ENCODE measurements at regions not wholly inside any gene's neighbourhood (a gene's known extent, or its start where the extent isn't known, plus 50 kb on each side); places are given as distances from the start of the nearest gene placed in this dataset.

DNA sequence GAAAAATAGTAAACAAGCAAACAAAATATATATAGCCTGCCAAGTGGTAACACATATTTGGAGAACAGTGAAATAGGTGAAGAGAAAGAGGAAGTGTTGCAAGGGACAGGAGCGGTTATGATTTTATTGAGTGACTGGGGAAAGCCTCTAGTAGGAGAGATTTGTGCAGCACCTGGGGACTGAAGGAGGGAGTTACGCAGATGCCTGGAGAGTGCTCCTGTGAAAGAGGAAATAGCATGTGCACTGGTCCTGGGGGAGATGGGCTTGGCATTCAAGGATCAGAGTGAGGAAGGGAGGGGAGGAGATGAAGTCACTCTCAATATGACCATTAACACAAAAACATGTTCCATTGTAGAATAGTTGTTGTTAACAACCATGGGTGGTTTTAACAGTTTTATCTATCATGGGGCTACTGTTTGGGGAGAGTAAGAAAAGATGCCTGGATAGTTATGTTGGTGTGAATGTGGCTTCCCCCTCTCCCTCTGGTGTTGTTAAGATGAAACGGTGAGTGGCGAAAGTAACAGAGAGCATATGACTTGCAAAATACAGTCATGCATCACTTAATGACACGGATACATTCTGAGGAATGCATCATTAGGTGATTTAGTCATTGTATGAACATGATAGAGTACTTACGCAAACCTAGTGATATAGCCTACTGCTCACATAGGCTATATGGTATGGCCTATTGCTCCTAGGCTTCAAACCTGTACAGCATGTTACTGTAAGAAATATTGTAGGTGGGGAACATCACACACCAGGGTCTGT, 251.7 kb upstream of the ARGLU1 start:
- no peaks in the 10 kb centered on the region for H4K20me1 ChIP-seq (ENCODE audit: low read length)
- H3K9ac ChIP-seq (ENCODE audit: low read length), result no peak overlapping the region
- no peaks in the 10 kb centered on the region for H3K79me2 ChIP-seq (ENCODE audit: low read length)
- H3K9me3 ChIP-seq (ENCODE audit: low read length), result no peaks in the 10 kb centered on the region
- H2AFZ ChIP-seq (ENCODE audit: low read length), result no peak overlapping the region
- no peaks in the 10 kb centered on the region for H3K4me1 ChIP-seq (ENCODE audit: insufficient read depth, low read length)
- peaks cover 13% of the 10 kb centered on the region for H3K27me3 ChIP-seq (ENCODE audit: low read length)
- CTCF ChIA-PET, result no interaction called here
- POLR2A ChIA-PET (ENCODE audit: unreplicated experiment), result no interaction called here
- no peaks in the 10 kb centered on the region for H3K9me2 ChIP-seq (replicated peaks; ENCODE audit: low read length)
- no peaks in the 10 kb centered on the region for H3F3A ChIP-seq (ENCODE audit: low read length, unreplicated experiment)
- intact Hi-C loops (cut with micrococcal nuclease), result no loop called here
- BruUV-seq (replicated peaks), result no TSS peak
- ATAC-seq, result no peak
- no peak overlapping the region for H3K27ac ChIP-seq (ENCODE audit: low read length)
- H3K36me3 ChIP-seq (ENCODE audit: low read depth, low read length), result no peaks in the 10 kb centered on the region
- no peak for DNase-seq
- H3K4me2 ChIP-seq (ENCODE audit: low read length), result no peak overlapping the region
- no peak overlapping the region for H3K4me3 ChIP-seq (ENCODE audit: low read length)
- no peak for TF ChIP-seq EZH2 (IDR thresholded peaks at IDR 0.05; ENCODE audit: low read length, unreplicated experiment)
- TF ChIP-seq, protein P1, sequence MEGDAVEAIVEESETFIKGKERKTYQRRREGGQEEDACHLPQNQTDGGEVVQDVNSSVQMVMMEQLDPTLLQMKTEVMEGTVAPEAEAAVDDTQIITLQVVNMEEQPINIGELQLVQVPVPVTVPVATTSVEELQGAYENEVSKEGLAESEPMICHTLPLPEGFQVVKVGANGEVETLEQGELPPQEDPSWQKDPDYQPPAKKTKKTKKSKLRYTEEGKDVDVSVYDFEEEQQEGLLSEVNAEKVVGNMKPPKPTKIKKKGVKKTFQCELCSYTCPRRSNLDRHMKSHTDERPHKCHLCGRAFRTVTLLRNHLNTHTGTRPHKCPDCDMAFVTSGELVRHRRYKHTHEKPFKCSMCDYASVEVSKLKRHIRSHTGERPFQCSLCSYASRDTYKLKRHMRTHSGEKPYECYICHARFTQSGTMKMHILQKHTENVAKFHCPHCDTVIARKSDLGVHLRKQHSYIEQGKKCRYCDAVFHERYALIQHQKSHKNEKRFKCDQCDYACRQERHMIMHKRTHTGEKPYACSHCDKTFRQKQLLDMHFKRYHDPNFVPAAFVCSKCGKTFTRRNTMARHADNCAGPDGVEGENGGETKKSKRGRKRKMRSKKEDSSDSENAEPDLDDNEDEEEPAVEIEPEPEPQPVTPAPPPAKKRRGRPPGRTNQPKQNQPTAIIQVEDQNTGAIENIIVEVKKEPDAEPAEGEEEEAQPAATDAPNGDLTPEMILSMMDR (conservative IDR thresholded peaks at IDR 0.05; ENCODE audit: low read depth, low read length), result no peak
- TF ChIP-seq EZH2phosphoT487 (IDR thresholded peaks at IDR 0.05; ENCODE audit: borderline replicate concordance, low read length), result no peak

DNA sequence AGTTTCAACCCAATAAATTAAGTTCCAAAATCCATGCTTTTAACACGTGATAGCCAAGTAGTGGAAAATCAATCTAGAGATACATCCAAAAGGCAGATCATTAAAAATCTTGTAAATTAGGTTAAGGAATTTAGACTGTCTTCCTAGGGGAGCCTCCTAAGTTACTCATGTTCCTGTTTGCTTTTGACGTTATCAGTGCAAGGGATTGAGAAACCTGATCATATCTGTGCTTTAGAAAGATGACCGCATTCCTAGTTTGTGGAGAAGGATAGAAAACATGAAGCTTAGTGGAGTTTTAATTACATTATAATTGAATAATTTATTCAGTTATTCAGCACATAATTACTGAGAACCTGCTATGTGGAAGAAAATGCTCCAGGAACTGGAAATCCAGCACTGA, 251.0 kb upstream of the ARGLU1 start:
- Histone ChIP-seq H3K36me3 (ENCODE audit: low read depth, low read length) (no peaks in the 10 kb centered on the region), H3K4me2 (ENCODE audit: low read length) (no peak overlapping the region), H3K79me2 (ENCODE audit: low read length) (no peaks in the 10 kb centered on the region), H2AFZ (ENCODE audit: low read length) (no peak overlapping the region), H3K27ac (ENCODE audit: low read length) (no peak overlapping the region), H3K4me3 (ENCODE audit: low read length) (no peak overlapping the region), H3K9ac (ENCODE audit: low read length) (no peak overlapping the region), H3K4me1 (ENCODE audit: insufficient read depth, low read length) (no peaks in the 10 kb centered on the region), H3F3A (ENCODE audit: low read length, unreplicated experiment) (no peaks in the 10 kb centered on the region), H3K9me2 (replicated peaks; ENCODE audit: low read length) (no peaks in the 10 kb centered on the region), H4K20me1 (ENCODE audit: low read length) (no peaks in the 10 kb centered on the region), H3K27me3 (ENCODE audit: low read length) (peaks cover 13% of the 10 kb centered on the region), H3K9me3 (ENCODE audit: low read length) (no peaks in the 10 kb centered on the region)
- ATAC-seq (no peak), DNase-seq (no peak)
- POLR2A ChIA-PET (ENCODE audit: unreplicated experiment), result no interaction called here
- TF ChIP-seq, protein P1 (conservative IDR thresholded peaks at IDR 0.05; ENCODE audit: low read depth, low read length), result no peak
- TF ChIP-seq EZH2phosphoT487 (IDR thresholded peaks at IDR 0.05; ENCODE audit: borderline replicate concordance, low read length), result no peak
- TF ChIP-seq EZH2 (IDR thresholded peaks at IDR 0.05; ENCODE audit: low read length, unreplicated experiment), result no peak
- BruUV-seq (replicated peaks), result no TSS peak
- CTCF ChIA-PET, result no interaction called here
- intact Hi-C loops (cut with micrococcal nuclease), result no loop called here

DNA sequence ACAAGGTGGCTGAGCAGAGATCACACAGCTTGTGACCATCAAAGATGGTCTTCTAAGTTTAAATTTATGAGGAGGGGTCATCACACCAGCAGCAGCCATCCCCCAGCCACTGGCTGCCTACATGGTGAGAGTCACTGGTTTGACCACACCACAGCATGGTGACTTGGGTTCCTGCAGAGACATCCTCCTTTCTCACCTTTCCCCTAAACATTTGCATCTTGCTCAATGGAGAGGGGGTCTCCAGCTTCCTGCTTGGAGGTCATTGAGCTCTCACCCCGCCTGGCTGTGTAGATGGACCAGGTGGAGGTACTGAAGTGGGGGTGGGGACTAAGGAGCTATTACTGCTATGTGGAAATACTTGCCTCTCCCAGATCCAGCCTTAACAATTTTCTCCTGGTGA, 247.6 kb upstream of the ARGLU1 start:
- CTCF ChIA-PET, result no interaction called here
- DNase-seq (no peak), ATAC-seq (no peak)
- Histone ChIP-seq H3K4me2 (ENCODE audit: low read length) (no peak overlapping the region), H3F3A (ENCODE audit: low read length, unreplicated experiment) (no peaks in the 10 kb centered on the region), H3K4me3 (ENCODE audit: low read length) (no peak overlapping the region), H3K4me1 (ENCODE audit: insufficient read depth, low read length) (no peaks in the 10 kb centered on the region), H3K9me3 (ENCODE audit: low read length) (no peaks in the 10 kb centered on the region), H3K27me3 (ENCODE audit: low read length) (peaks cover 15% of the 10 kb centered on the region; the same call in 1 of the 2 replicates), H3K79me2 (ENCODE audit: low read length) (no peaks in the 10 kb centered on the region), H3K36me3 (ENCODE audit: low read depth, low read length) (no peaks in the 10 kb centered on the region), H3K9ac (ENCODE audit: low read length) (no peak overlapping the region), H4K20me1 (ENCODE audit: low read length) (no peaks in the 10 kb centered on the region), H3K27ac (ENCODE audit: low read length) (no peak overlapping the region), H3K9me2 (replicated peaks; ENCODE audit: low read length) (no peaks in the 10 kb centered on the region), H2AFZ (ENCODE audit: low read length) (no peak overlapping the region)
- no TSS peak for BruUV-seq (replicated peaks)
- POLR2A ChIA-PET (ENCODE audit: unreplicated experiment), result no interaction called here
- intact Hi-C loops (cut with micrococcal nuclease), result no loop called here
- TF ChIP-seq, protein P1 (conservative IDR thresholded peaks at IDR 0.05; ENCODE audit: low read depth, low read length), result no peak
- no peak for TF ChIP-seq EZH2phosphoT487 (IDR thresholded peaks at IDR 0.05; ENCODE audit: borderline replicate concordance, low read length)
- TF ChIP-seq EZH2 (IDR thresholded peaks at IDR 0.05; ENCODE audit: low read length, unreplicated experiment), result no peak

All from PC-3 (cell line).